ENCODE measurements at regions not wholly inside any gene's neighbourhood (a gene's known extent, or its start where the extent isn't known, plus 50 kb on each side); places are given as distances from the start of the nearest gene placed in this dataset.

- Histone ChIP-seq H3K4me2 (ENCODE audit: low read depth, low read length) (no peak overlapping the region), H3K79me2 (ENCODE audit: low read length) (no peaks in the 10 kb centered on the region), H3K27me3 (replicated peaks; ENCODE audit: insufficient read depth, low read length) (peaks cover 21% of the 10 kb centered on the region), H3K9me2 (replicated peaks; ENCODE audit: insufficient read depth, low read length) (no peaks in the 10 kb centered on the region), H3F3A (ENCODE audit: insufficient read depth, low read length) (no peaks in the 10 kb centered on the region), H3K4me3 (ENCODE audit: low read length) (no peak overlapping the region), H3K27ac (ENCODE audit: low read length) (no peak overlapping the region), H3K9me3 (replicated peaks; ENCODE audit: insufficient read depth, low read length) (no peaks in the 10 kb centered on the region), H3K9ac (ENCODE audit: low read length) (no peak overlapping the region), H2AFZ (ENCODE audit: low read length) (no peak overlapping the region), H3K36me3 (replicated peaks; ENCODE audit: insufficient read depth, low read length) (no peaks in the 10 kb centered on the region), H4K20me1 (ENCODE audit: insufficient read depth, low read length) (no peaks in the 10 kb centered on the region), H3K4me1 (ENCODE audit: low read length) (no peaks in the 10 kb centered on the region)
- no peak for TF ChIP-seq EZH2 (optimal IDR thresholded peaks at IDR 0.05; ENCODE audit: low read depth, low read length)
- no peak for TF ChIP-seq CTCF (IDR thresholded peaks at IDR 0.05; ENCODE audit: low read length)
- no peak for TF ChIP-seq EZH2phosphoT487 (IDR thresholded peaks at IDR 0.05; ENCODE audit: low read length)
- no peak for DNase-seq
These were observed 225.4 kb downstream of the IRF8 start for GRCh38 chr16:86124321-86124720.

GRCh38 chr16:86126891-86127290 is 227.9 kb downstream of the IRF8 start:
- H3K4me1 ChIP-seq (ENCODE audit: low read length), result no peaks in the 10 kb centered on the region
- TF ChIP-seq EZH2 (optimal IDR thresholded peaks at IDR 0.05; ENCODE audit: low read depth, low read length), result no peak
- no peak overlapping the region for H3K27ac ChIP-seq (ENCODE audit: low read length)
- H3K4me2 ChIP-seq (ENCODE audit: low read depth, low read length), result no peak overlapping the region
- no peaks in the 10 kb centered on the region for H3K9me2 ChIP-seq (replicated peaks; ENCODE audit: insufficient read depth, low read length)
- H4K20me1 ChIP-seq (ENCODE audit: insufficient read depth, low read length), result no peaks in the 10 kb centered on the region
- H2AFZ ChIP-seq (ENCODE audit: low read length), result no peak overlapping the region
- DNase-seq, result no peak
- no peaks in the 10 kb centered on the region for H3K79me2 ChIP-seq (ENCODE audit: low read length)
- H3K36me3 ChIP-seq (replicated peaks; ENCODE audit: insufficient read depth, low read length), result no peaks in the 10 kb centered on the region
- no peaks in the 10 kb centered on the region for H3F3A ChIP-seq (ENCODE audit: insufficient read depth, low read length)
- H3K9me3 ChIP-seq (replicated peaks; ENCODE audit: insufficient read depth, low read length), result no peaks in the 10 kb centered on the region
- no peak overlapping the region for H3K4me3 ChIP-seq (ENCODE audit: low read length)
- peaks cover 27% of the 10 kb centered on the region for H3K27me3 ChIP-seq (replicated peaks; ENCODE audit: insufficient read depth, low read length)
- no peak overlapping the region for H3K9ac ChIP-seq (ENCODE audit: low read length)

- no peaks in the 10 kb centered on the region for H4K20me1 ChIP-seq (ENCODE audit: insufficient read depth, low read length)
- no peaks in the 10 kb centered on the region for H3K9me3 ChIP-seq (replicated peaks; ENCODE audit: insufficient read depth, low read length)
- H3K4me3 ChIP-seq (ENCODE audit: low read length), result no peak overlapping the region
- H3K79me2 ChIP-seq (ENCODE audit: low read length), result no peaks in the 10 kb centered on the region
- no peak for DNase-seq
- peaks cover 27% of the 10 kb centered on the region for H3K27me3 ChIP-seq (replicated peaks; ENCODE audit: insufficient read depth, low read length)
- H3K27ac ChIP-seq (ENCODE audit: low read length), result no peak overlapping the region
- no peaks in the 10 kb centered on the region for H3F3A ChIP-seq (ENCODE audit: insufficient read depth, low read length)
- H3K4me1 ChIP-seq (ENCODE audit: low read length), result no peaks in the 10 kb centered on the region
- no peak overlapping the region for H3K9ac ChIP-seq (ENCODE audit: low read length)
- H3K36me3 ChIP-seq (replicated peaks; ENCODE audit: insufficient read depth, low read length), result no peaks in the 10 kb centered on the region
- no peak overlapping the region for H2AFZ ChIP-seq (ENCODE audit: low read length)
- no peak overlapping the region for H3K4me2 ChIP-seq (ENCODE audit: low read depth, low read length)
- TF ChIP-seq EZH2phosphoT487 (IDR thresholded peaks at IDR 0.05; ENCODE audit: low read length) (no peak), CTCF (IDR thresholded peaks at IDR 0.05; ENCODE audit: low read length) (no peak), EZH2 (optimal IDR thresholded peaks at IDR 0.05; ENCODE audit: low read depth, low read length) (no peak)
- no peaks in the 10 kb centered on the region for H3K9me2 ChIP-seq (replicated peaks; ENCODE audit: insufficient read depth, low read length)
These were observed 228.4 kb downstream of the IRF8 start for GRCh38 chr16:86127366-86127765.

- Histone ChIP-seq H3K9me3 (replicated peaks; ENCODE audit: insufficient read depth, low read length) (no peaks in the 10 kb centered on the region), H3K4me2 (ENCODE audit: low read depth, low read length) (no peak overlapping the region), H3K4me3 (ENCODE audit: low read length) (no peak overlapping the region), H3K4me1 (ENCODE audit: low read length) (no peaks in the 10 kb centered on the region), H3K27me3 (replicated peaks; ENCODE audit: insufficient read depth, low read length) (peaks cover 27% of the 10 kb centered on the region), H3K36me3 (replicated peaks; ENCODE audit: insufficient read depth, low read length) (no peaks in the 10 kb centered on the region), H3F3A (ENCODE audit: insufficient read depth, low read length) (no peaks in the 10 kb centered on the region), H3K79me2 (ENCODE audit: low read length) (no peaks in the 10 kb centered on the region), H4K20me1 (ENCODE audit: insufficient read depth, low read length) (no peaks in the 10 kb centered on the region), H3K9me2 (replicated peaks; ENCODE audit: insufficient read depth, low read length) (no peaks in the 10 kb centered on the region), H3K27ac (ENCODE audit: low read length) (no peak overlapping the region), H3K9ac (ENCODE audit: low read length) (no peak overlapping the region), H2AFZ (ENCODE audit: low read length) (no peak overlapping the region)
- TF ChIP-seq CTCF (IDR thresholded peaks at IDR 0.05; ENCODE audit: low read length) (no peak), EZH2phosphoT487 (IDR thresholded peaks at IDR 0.05; ENCODE audit: low read length) (no peak), EZH2 (optimal IDR thresholded peaks at IDR 0.05; ENCODE audit: low read depth, low read length) (no peak)
- no peak for DNase-seq
These were observed 229.3 kb downstream of the IRF8 start for GRCh38 chr16:86128246-86128645.
